CD14-positive monocyte (primary cell): ENCODE measurements at regions not wholly inside any gene's neighbourhood (a gene's known extent, or its start where the extent isn't known, plus 50 kb on each side); places are given as distances from the start of the nearest gene placed in this dataset.

Experiments used
- DNase-seq, 3 donors: peaks; one replicate each; pipeline ENCODE4 v3.0.0-alpha.2; 2011 to 2022
- H2AFZ ChIP-seq: 2 replicates; pipeline ENCODE4 v1.6.0; 2012; ENCODE audit warnings: mild to moderate bottlenecking, low read depth, low read length, inconsistent platforms; ENCODE audit not compliant: insufficient read depth, poor library complexity, severe bottlenecking
- H3K27ac ChIP-seq, 2 donors: 1 replicate in 1 of 2; 2 replicates in 1 of 2; pipeline ENCODE4 v1.5.1; 2012 to 2013; ENCODE audit warnings: low read length in 2 of 2, control low read depth in 1 of 2, inconsistent platforms in 1 of 2, low read depth in 1 of 2, mild to moderate bottlenecking in 1 of 2
- H3K27me3 ChIP-seq, 2 donors: one replicate each; pipeline versions ENCODE4 v1.6.0 to v1.6.1; 2011 to 2013; ENCODE audit warnings: low read length in 2 of 2; ENCODE audit not compliant: control insufficient read depth in 2 of 2, insufficient read depth in 2 of 2
- H3K36me3 ChIP-seq, 2 donors: replicated peaks in 1 of 2; 1 replicate in 1 of 2; 2 replicates in 1 of 2; pipeline versions ENCODE4 v1.5.1 to v1.6.1; 2012 to 2013; ENCODE audit warnings: low read length in 2 of 2, control low read depth in 1 of 2, inconsistent platforms in 1 of 2, mild to moderate bottlenecking in 1 of 2; ENCODE audit not compliant: insufficient read depth in 2 of 2, control insufficient read depth in 1 of 2
- H3K4me1 ChIP-seq, 2 donors: 1 replicate in 1 of 2; 2 replicates in 1 of 2; pipeline versions ENCODE4 v1.5.1 to v1.6.1; 2012 to 2013; ENCODE audit warnings: low read length in 2 of 2, control low read depth in 1 of 2, inconsistent platforms in 1 of 2, mild to moderate bottlenecking in 1 of 2, moderate library complexity in 1 of 2; ENCODE audit not compliant: insufficient read depth in 2 of 2, control insufficient read depth in 1 of 2
- H3K4me2 ChIP-seq: replicated peaks from 2 replicates; pipeline ENCODE3; 2012; ENCODE audit warnings: low read length, moderate library complexity, mild to moderate bottlenecking; ENCODE audit not compliant: poor library complexity, severe bottlenecking; ENCODE audit errors: extremely low read depth
- H3K4me3 ChIP-seq, 3 experiments: fragments of 200-600 bp in 1 of 3; sonication (generic) in 1 of 3; replicated peaks in 1 of 3; 1 replicate in 2 of 3; 2 replicates in 1 of 3; pipeline ENCODE4 v1.5.1; 2011 to 2013; ENCODE audit warnings: low read length in 3 of 3, mild to moderate bottlenecking in 3 of 3, control low read depth in 2 of 3, low read depth in 2 of 3, inconsistent platforms in 1 of 3, moderate library complexity in 1 of 3
- H3K79me2 ChIP-seq: 2 replicates; pipeline ENCODE4 v1.6.0; 2012; ENCODE audit warnings: mild to moderate bottlenecking, control low read depth, inconsistent platforms, low read length, moderate library complexity; ENCODE audit not compliant: insufficient read depth
- H3K9ac ChIP-seq: 2 replicates; pipeline ENCODE4 v1.6.0; 2017; ENCODE audit warnings: low read length, mild to moderate bottlenecking; ENCODE audit not compliant: insufficient read depth, poor library complexity, severe bottlenecking
- H3K9me3 ChIP-seq, 2 donors: replicated peaks in 1 of 2; 1 replicate in 1 of 2; 2 replicates in 1 of 2; pipeline versions ENCODE4 v1.5.1 to v1.6.1; 2012 to 2013; ENCODE audit warnings: low read length in 2 of 2, control low read depth in 1 of 2; ENCODE audit not compliant: control insufficient read depth in 1 of 2, insufficient read depth in 1 of 2
- H4K20me1 ChIP-seq: 2 replicates; pipeline ENCODE4 v1.6.0; 2012; ENCODE audit warnings: mild to moderate bottlenecking, low read length, control low read depth, moderate library complexity; ENCODE audit not compliant: insufficient read depth
- H3K27ac Mint-ChIP-seq, 7 donors: one replicate each; pipeline ENCODE4 v1.8.0; 2020; ENCODE audit warnings: mild to moderate bottlenecking in 7 of 7, mixed read lengths in 7 of 7, moderate library complexity in 6 of 7, inconsistent platforms in 2 of 7
- H3K27me3 Mint-ChIP-seq, 3 donors: one replicate each; pipeline ENCODE4 v1.8.0; 2021 to 2022; ENCODE audit warnings: low read depth in 3 of 3, mild to moderate bottlenecking in 3 of 3, mixed read lengths in 3 of 3, moderate library complexity in 3 of 3, inconsistent platforms in 1 of 3
- H3K36me3 Mint-ChIP-seq, 2 donors: one replicate each; pipeline ENCODE4 v1.8.0; 2020; ENCODE audit warnings: mixed read lengths in 2 of 2, inconsistent platforms in 1 of 2, mild to moderate bottlenecking in 1 of 2
- H3K4me1 Mint-ChIP-seq: one replicate; pipeline ENCODE4 v1.8.0; 2020; ENCODE audit warnings: mild to moderate bottlenecking, mixed read lengths
- H3K4me3 Mint-ChIP-seq, 2 donors: one replicate each; pipeline ENCODE4 v1.8.0; 2020; ENCODE audit warnings: mild to moderate bottlenecking in 2 of 2, mixed read lengths in 2 of 2, moderate library complexity in 1 of 2
- H3K9me3 Mint-ChIP-seq, 7 donors: one replicate each; pipeline ENCODE4 v1.8.0; 2020 to 2022; ENCODE audit warnings: mixed read lengths in 7 of 7, mild to moderate bottlenecking in 6 of 7, moderate library complexity in 6 of 7, inconsistent platforms in 2 of 7
- WGBS: methylation state at CpG from one replicate; pipeline ENCODE4 v1.1.5; 2013; ENCODE audit warnings: missing lambda C conversion rate; ENCODE audit not compliant: insufficient coverage; 5-methylcytosine and 5-hydroxymethylcytosine counted together
- intact Hi-C, 2 donors: fragments of 100-400 bp; cut with micrococcal nuclease; formaldehyde crosslinking; loops; one replicate each; pipeline versions ENCODE4 v1.15.0 to v1.15.1; 2023
- TF ChIP-seq, protein P1 (sequence below): fragments of 200-600 bp; IDR thresholded peaks from one replicate; pipeline ENCODE4 v1.8.0; 2022; ENCODE audit warnings: antibody characterized with exemption, mild to moderate bottlenecking

DNA sequence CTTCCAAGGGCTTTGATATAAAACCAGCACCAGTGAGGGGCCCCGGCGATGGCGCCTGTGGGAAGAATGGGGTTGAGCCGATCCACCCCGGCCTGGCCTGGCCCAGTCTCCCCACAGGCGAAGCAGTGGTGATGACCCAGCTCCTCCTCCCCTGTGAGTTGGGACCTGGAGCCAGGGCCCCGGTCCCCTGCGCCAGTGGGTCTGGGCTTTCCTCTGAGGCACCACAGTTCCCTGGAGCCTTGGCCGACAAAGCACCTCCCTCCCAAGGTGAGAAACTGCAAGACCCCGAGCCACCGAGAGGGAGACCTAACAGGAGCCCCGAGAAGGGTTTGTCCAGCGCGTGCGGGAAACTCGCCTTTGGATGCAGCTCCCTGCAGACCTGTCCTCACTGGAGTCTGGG, 942.9 kb downstream of the BRD1 start:
- Histone ChIP-seq H3K79me2 (no peaks in the 10 kb centered on the region), H3K27me3 (no peaks in the 10 kb centered on the region), H3K9ac (no peak overlapping the region), H4K20me1 (no peaks in the 10 kb centered on the region), H2AFZ (no peak overlapping the region), H3K36me3 (no peaks in the 10 kb centered on the region), H3K9me3 (no peaks in the 10 kb centered on the region), H3K4me3 (no peak overlapping the region), H3K4me1 (no peaks in the 10 kb centered on the region), H3K27ac (no peak overlapping the region), H3K4me2 (no peak overlapping the region)
- Mint-ChIP-seq H3K9me3 (no peaks in the 10 kb centered on the region), H3K36me3 (no peaks in the 10 kb centered on the region), H3K4me3 (no peak overlapping the region), H3K27me3 (peaks cover 0 to 2% (median 2%) of the 10 kb centered on the region in 3 donors), H3K4me1 (no peaks in the 10 kb centered on the region), H3K27ac (no peak overlapping the region)
- intact Hi-C loops = no loop called here
- WGBS = 86% methylated on average over 13 of the region's 16 CpGs
- no peak for DNase-seq
- TF ChIP-seq, protein P1, sequence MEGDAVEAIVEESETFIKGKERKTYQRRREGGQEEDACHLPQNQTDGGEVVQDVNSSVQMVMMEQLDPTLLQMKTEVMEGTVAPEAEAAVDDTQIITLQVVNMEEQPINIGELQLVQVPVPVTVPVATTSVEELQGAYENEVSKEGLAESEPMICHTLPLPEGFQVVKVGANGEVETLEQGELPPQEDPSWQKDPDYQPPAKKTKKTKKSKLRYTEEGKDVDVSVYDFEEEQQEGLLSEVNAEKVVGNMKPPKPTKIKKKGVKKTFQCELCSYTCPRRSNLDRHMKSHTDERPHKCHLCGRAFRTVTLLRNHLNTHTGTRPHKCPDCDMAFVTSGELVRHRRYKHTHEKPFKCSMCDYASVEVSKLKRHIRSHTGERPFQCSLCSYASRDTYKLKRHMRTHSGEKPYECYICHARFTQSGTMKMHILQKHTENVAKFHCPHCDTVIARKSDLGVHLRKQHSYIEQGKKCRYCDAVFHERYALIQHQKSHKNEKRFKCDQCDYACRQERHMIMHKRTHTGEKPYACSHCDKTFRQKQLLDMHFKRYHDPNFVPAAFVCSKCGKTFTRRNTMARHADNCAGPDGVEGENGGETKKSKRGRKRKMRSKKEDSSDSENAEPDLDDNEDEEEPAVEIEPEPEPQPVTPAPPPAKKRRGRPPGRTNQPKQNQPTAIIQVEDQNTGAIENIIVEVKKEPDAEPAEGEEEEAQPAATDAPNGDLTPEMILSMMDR = no peak

DNA sequence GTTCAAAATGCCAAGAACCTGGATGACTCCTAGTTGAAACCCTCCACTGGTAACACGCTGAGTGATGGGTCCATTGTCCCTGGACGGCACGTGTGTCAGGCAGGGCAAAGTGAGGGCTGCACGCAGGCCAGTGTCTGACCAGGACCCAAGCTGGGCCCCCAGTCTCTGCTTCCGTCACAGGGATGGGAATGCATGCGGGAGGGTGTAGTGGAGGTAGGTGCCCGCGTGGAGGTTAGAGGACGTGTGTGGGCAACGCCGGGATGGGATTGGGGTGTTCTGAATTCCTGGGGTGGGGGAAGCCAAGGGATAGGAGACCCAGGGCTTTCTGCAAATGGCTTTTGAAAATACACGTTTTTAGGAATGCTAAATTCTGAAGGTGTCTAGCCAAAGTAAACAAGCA, 943.3 kb downstream of the BRD1 start:
- no peak overlapping the region for H3K4me3 Mint-ChIP-seq
- DNase-seq = no peak
- peaks cover 0 to 2% (median 2%) of the 10 kb centered on the region in 3 donors for H3K27me3 Mint-ChIP-seq
- H3K9me3 Mint-ChIP-seq = no peaks in the 10 kb centered on the region
- Histone ChIP-seq H3K9ac (no peak overlapping the region), H3K9me3 (no peaks in the 10 kb centered on the region), H3K27ac (no peak overlapping the region), H3K4me2 (no peak overlapping the region), H3K36me3 (no peaks in the 10 kb centered on the region), H3K27me3 (no peaks in the 10 kb centered on the region), H4K20me1 (no peaks in the 10 kb centered on the region), H2AFZ (no peak overlapping the region), H3K4me1 (no peaks in the 10 kb centered on the region), H3K4me3 (no peak overlapping the region), H3K79me2 (no peaks in the 10 kb centered on the region)
- WGBS = 94% methylated on average over 11 of the region's 12 CpGs
- H3K36me3 Mint-ChIP-seq = no peaks in the 10 kb centered on the region
- TF ChIP-seq, protein P1 = no peak
- intact Hi-C loops = no loop called here
- H3K4me1 Mint-ChIP-seq = no peaks in the 10 kb centered on the region
- no peak overlapping the region for H3K27ac Mint-ChIP-seq
